Spleen (tissue), 11 donors: ENCODE measurements at regions not wholly inside any gene's neighbourhood (a gene's known extent, or its start where the extent isn't known, plus 50 kb on each side); places are given as distances from the start of the nearest gene placed in this dataset.

ENCODE experiments used
- DNase-seq: peaks from one replicate; pipeline ENCODE4 v3.0.0-alpha.2; 2020
- H3K27ac ChIP-seq, 8 donors: fragments of 200-600 bp; sonication (generic) in 7 of 8; 1 replicate in 4 of 8; 2 replicates in 4 of 8; pipeline versions ENCODE4 v1.5.0 to v1.8.0; 2016 to 2021; ENCODE audit warnings: inconsistent platforms in 4 of 8, mild to moderate bottlenecking in 4 of 8, moderate library complexity in 1 of 8
- H3K27me3 ChIP-seq, 7 donors: fragments of 200-600 bp; sonication (generic) in 6 of 7; replicated peaks in 1 of 7; 1 replicate in 4 of 7; 2 replicates in 3 of 7; pipeline versions ENCODE4 v1.5.0 to v1.8.0; 2016 to 2021; ENCODE audit warnings: inconsistent platforms in 3 of 7, mild to moderate bottlenecking in 1 of 7
- H3K36me3 ChIP-seq, 6 donors: fragments of 200-600 bp; sonication (generic) in 5 of 6; 1 replicate in 4 of 6; 2 replicates in 2 of 6; pipeline versions ENCODE4 v1.5.0 to v1.8.0; 2016 to 2021; ENCODE audit warnings: inconsistent platforms in 2 of 6
- H3K4me1 ChIP-seq, 6 donors: fragments of 200-600 bp; sonication (generic) in 5 of 6; 1 replicate in 3 of 6; 2 replicates in 3 of 6; pipeline versions ENCODE4 v1.5.0 to v1.8.0; 2016 to 2021; ENCODE audit warnings: inconsistent platforms in 3 of 6
- H3K4me3 ChIP-seq, 8 donors: fragments of 200-600 bp; sonication (generic) in 7 of 8; 1 replicate in 4 of 8; 2 replicates in 4 of 8; pipeline versions ENCODE4 v1.5.0 to v1.8.0; 2016 to 2021; ENCODE audit warnings: inconsistent platforms in 4 of 8, mild to moderate bottlenecking in 4 of 8, moderate library complexity in 2 of 8
- H3K9me3 ChIP-seq, 8 donors: fragments of 200-600 bp; sonication (generic) in 7 of 8; 1 replicate in 4 of 8; 2 replicates in 4 of 8; pipeline versions ENCODE4 v1.5.0 to v1.8.0; 2016 to 2021; ENCODE audit warnings: inconsistent platforms in 4 of 8
- POLR2A ChIP-seq, 3 donors: fragments of 450-650 bp; IDR thresholded peaks; one replicate each; pipeline ENCODE4 v1.5.1; 2017; ENCODE audit warnings: antibody characterized with exemption in 3 of 3, mild to moderate bottlenecking in 1 of 3
- POLR2AphosphoS5 ChIP-seq, 3 donors: sonication (generic); formaldehyde crosslinking; IDR thresholded peaks; one replicate each; pipeline ENCODE4 v1.5.1; 2017; ENCODE audit warnings: antibody characterized with exemption in 3 of 3
- WGBS, 5 donors: extraction: QIAGEN DNeasy Blood & Tissue Kit in 3 of 5; methylation state at CpG; one replicate each; pipeline versions ENCODE4 v1.1.5 to v1.1.7; 2013 to 2018; 5-methylcytosine and 5-hydroxymethylcytosine counted together
- intact Hi-C: fragments of 100-400 bp; cut with DNase I; formaldehyde crosslinking; loops from one replicate; pipeline ENCODE4 v1.15.0; 2023; ENCODE audit warnings: low total_unique reads
- TF ChIP-seq, protein P1 (sequence below), 11 experiments: fragments of 200-600 bp in 7 of 11; fragments of 450-650 bp in 4 of 11; sonication (generic) in 4 of 11; IDR thresholded peaks in 8 of 11; conservative IDR thresholded peaks in 3 of 11; 1 replicate in 7 of 11; 2 replicates in 4 of 11; pipeline versions ENCODE4 v1.4.0 to v1.8.0; 2016 to 2021; ENCODE audit warnings: antibody characterized with exemption in 11 of 11, inconsistent platforms in 4 of 11, mild to moderate bottlenecking in 1 of 11
- donor health status: healthy with polysubstance abuse.
- donor health status: DM: no; HTN: no; CAD: no; lungs with moderate emphysema.
- donor health status: DM: no; HTN: no; CAD: no.
- donor health status: Bipolar disorder and iron deficiency.
- donor health status: healthy.
- donor health status: DM: no; HTN: no; CAD: no.
- donor health status: DM: yes; HTN: yes; CAD: no.

DNA sequence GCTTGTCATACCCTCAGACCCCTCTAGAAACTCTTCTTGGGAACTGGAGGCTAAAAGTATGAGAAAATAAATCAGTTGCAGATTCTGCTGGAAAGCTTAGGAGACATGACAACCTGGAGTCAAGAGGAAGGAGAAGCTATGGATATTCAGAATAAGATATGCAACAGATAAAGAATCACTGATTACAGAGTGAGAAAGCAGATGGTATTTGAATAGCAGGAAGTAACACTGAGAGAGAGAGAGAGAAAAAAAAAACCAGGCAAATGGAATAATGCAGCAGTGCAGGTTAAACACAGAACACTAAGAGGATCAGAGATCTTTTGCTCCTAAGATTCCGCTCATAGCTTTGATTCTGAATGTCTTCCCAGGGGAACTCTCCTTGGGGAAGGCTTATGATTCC, 1284.1 kb upstream of the NXPH2 start:
- intact Hi-C loops = no loop called here
- Histone ChIP-seq H3K9me3 (no peaks in the 10 kb centered on the region), H3K4me3 (no peak overlapping the region), H3K27me3 (no peaks in the 10 kb centered on the region), H3K27ac (no peak overlapping the region), H3K4me1 (no peaks in the 10 kb centered on the region), H3K36me3 (no peaks in the 10 kb centered on the region)
- whole genome bisulfite sequencing, 5 donors = 79 to 92% (median 82%) methylated on average over 1 of the region's 1 CpG
- no peak for TF ChIP-seq POLR2AphosphoS5 (IDR thresholded peaks at IDR 0.05)
- TF ChIP-seq POLR2A (IDR thresholded peaks at IDR 0.05) = no peak
- TF ChIP-seq, protein P1, sequence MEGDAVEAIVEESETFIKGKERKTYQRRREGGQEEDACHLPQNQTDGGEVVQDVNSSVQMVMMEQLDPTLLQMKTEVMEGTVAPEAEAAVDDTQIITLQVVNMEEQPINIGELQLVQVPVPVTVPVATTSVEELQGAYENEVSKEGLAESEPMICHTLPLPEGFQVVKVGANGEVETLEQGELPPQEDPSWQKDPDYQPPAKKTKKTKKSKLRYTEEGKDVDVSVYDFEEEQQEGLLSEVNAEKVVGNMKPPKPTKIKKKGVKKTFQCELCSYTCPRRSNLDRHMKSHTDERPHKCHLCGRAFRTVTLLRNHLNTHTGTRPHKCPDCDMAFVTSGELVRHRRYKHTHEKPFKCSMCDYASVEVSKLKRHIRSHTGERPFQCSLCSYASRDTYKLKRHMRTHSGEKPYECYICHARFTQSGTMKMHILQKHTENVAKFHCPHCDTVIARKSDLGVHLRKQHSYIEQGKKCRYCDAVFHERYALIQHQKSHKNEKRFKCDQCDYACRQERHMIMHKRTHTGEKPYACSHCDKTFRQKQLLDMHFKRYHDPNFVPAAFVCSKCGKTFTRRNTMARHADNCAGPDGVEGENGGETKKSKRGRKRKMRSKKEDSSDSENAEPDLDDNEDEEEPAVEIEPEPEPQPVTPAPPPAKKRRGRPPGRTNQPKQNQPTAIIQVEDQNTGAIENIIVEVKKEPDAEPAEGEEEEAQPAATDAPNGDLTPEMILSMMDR (IDR thresholded peaks at IDR 0.05 in 8 of 11, conservative IDR thresholded peaks at IDR 0.05 in 3 of 11) = no peak
- DNase-seq = no peak

- Histone ChIP-seq H3K27ac (no peak overlapping the region), H3K27me3 (no peaks in the 10 kb centered on the region), H3K4me3 (no peak overlapping the region), H3K9me3 (no peaks in the 10 kb centered on the region), H3K36me3 (no peaks in the 10 kb centered on the region), H3K4me1 (no peaks in the 10 kb centered on the region)
- intact Hi-C loops = no loop called here
- DNase-seq = no peak
- TF ChIP-seq, protein P1 (IDR thresholded peaks at IDR 0.05 in 8 of 11, conservative IDR thresholded peaks at IDR 0.05 in 3 of 11) = no peak
- no peak for TF ChIP-seq POLR2A (IDR thresholded peaks at IDR 0.05)
- no peak for TF ChIP-seq POLR2AphosphoS5 (IDR thresholded peaks at IDR 0.05)
- WGBS, 5 donors = 62 to 75% (median 66%) methylated on average over 2 of the region's 2 CpGs
These were observed 1283.2 kb upstream of the NXPH2 start for GRCh38 chr2:140063356-140063755.

- WGBS, 5 donors = 76 to 90% (median 80%) methylated on average over 1 of the region's 1 CpG
- intact Hi-C loops = no loop called here
- TF ChIP-seq POLR2AphosphoS5 (IDR thresholded peaks at IDR 0.05) (no peak), POLR2A (IDR thresholded peaks at IDR 0.05) (no peak)
- TF ChIP-seq, protein P1 (IDR thresholded peaks at IDR 0.05 in 8 of 11, conservative IDR thresholded peaks at IDR 0.05 in 3 of 11) = no peak
These were observed 1281.0 kb upstream of the NXPH2 start for GRCh38 chr2:140061240-140061639.

GRCh38 chr2:140057928-140058327, 1277.7 kb upstream of the NXPH2 start:
- Histone ChIP-seq H3K4me1 (no peaks in the 10 kb centered on the region), H3K4me3 (no peak overlapping the region), H3K36me3 (no peaks in the 10 kb centered on the region), H3K27ac (no peak overlapping the region), H3K9me3 (peaks cover 0 to 4% (median 0%) of the 10 kb centered on the region in 8 donors), H3K27me3 (no peaks in the 10 kb centered on the region)
- no peak for TF ChIP-seq POLR2A (IDR thresholded peaks at IDR 0.05)
- TF ChIP-seq, protein P1 (IDR thresholded peaks at IDR 0.05 in 8 of 11, conservative IDR thresholded peaks at IDR 0.05 in 3 of 11) = no peak
- no peak for TF ChIP-seq POLR2AphosphoS5 (IDR thresholded peaks at IDR 0.05)
- no peak for DNase-seq
- WGBS, 5 donors = 57 to 83% (median 63%) methylated on average over 1 of the region's 1 CpG
- intact Hi-C loops = no loop called here

More at GRCh38 chr2:140061240-140061639, 1281.0 kb upstream of the NXPH2 start:
- no peak for DNase-seq
- H3K27ac ChIP-seq = no peak overlapping the region
- H3K4me3 ChIP-seq = no peak overlapping the region
- H3K4me1 ChIP-seq = no peaks in the 10 kb centered on the region
- H3K27me3 ChIP-seq = no peaks in the 10 kb centered on the region
- no peaks in the 10 kb centered on the region for H3K9me3 ChIP-seq
- no peaks in the 10 kb centered on the region for H3K36me3 ChIP-seq
